Left lung (tissue), 4 donors: ENCODE measurements at regions not wholly inside any gene's neighbourhood (a gene's known extent, or its start where the extent isn't known, plus 50 kb on each side); places are given as distances from the start of the nearest gene placed in this dataset.

ENCODE experiments used
- ATAC-seq: fragments of 200-7000 bp; cut with Tn5 transposase; one replicate; pipeline ENCODE4 v1.9.1; 2020; ENCODE audit warnings: moderate library complexity
- DNase-seq, 4 donors: peaks; one replicate each; pipeline ENCODE4 v3.0.0-alpha.2; 2013 to 2020
- H3K27ac ChIP-seq, 2 donors: fragments of 200-600 bp; sonication (generic) in 1 of 2; one replicate each; pipeline versions ENCODE4 v1.5.0 to v1.8.0; 2020 to 2021
- H3K27me3 ChIP-seq, 2 donors: fragments of 200-600 bp; sonication (generic) in 1 of 2; one replicate each; pipeline versions ENCODE4 v1.5.0 to v1.8.0; 2020 to 2021
- H3K36me3 ChIP-seq, 2 donors: fragments of 200-600 bp; sonication (generic) in 1 of 2; one replicate each; pipeline versions ENCODE4 v1.5.0 to v1.8.0; 2020 to 2021
- H3K4me1 ChIP-seq, 2 donors: fragments of 200-600 bp; one replicate each; pipeline ENCODE4 v1.8.0; 2021
- H3K4me3 ChIP-seq, 2 donors: fragments of 200-600 bp; sonication (generic) in 1 of 2; one replicate each; pipeline versions ENCODE4 v1.5.0 to v1.8.0; 2020 to 2021; ENCODE audit warnings: mild to moderate bottlenecking in 1 of 2
- H3K9me3 ChIP-seq, 2 donors: fragments of 200-600 bp; sonication (generic) in 1 of 2; one replicate each; pipeline versions ENCODE4 v1.5.0 to v1.8.0; 2020 to 2021
- CTCF ChIP-seq, 2 donors: fragments of 200-600 bp; sonication (generic) in 1 of 2; IDR thresholded peaks; one replicate each; pipeline versions ENCODE4 v1.5.0 to v1.8.0; 2021; ENCODE audit warnings: antibody characterized with exemption in 2 of 2
- intact Hi-C, 2 donors: fragments of 100-400 bp; cut with DNase I; formaldehyde crosslinking; loops; one replicate each; pipeline versions ENCODE4 v1.11.2 to v1.14.2; 2022
- donor health status: DM: no; HTN: yes; CAD: no.
- donor health status: DM: no; HTN: no; CAD: no.

GRCh38 chr6:141701732-141702131 is 431.0 kb upstream of the GJE1 start:
- H3K4me3 ChIP-seq: no peak overlapping the region
- ATAC-seq (no peak), DNase-seq (no peak)
- H3K36me3 ChIP-seq: no peaks in the 10 kb centered on the region
- H3K27ac ChIP-seq: no peak overlapping the region
- H3K9me3 ChIP-seq: no peaks in the 10 kb centered on the region
- intact Hi-C loops: no loop called here
- no peaks in the 10 kb centered on the region for H3K4me1 ChIP-seq
- no peaks in the 10 kb centered on the region for H3K27me3 ChIP-seq
- TF ChIP-seq CTCF (IDR thresholded peaks at IDR 0.05): no peak

DNA sequence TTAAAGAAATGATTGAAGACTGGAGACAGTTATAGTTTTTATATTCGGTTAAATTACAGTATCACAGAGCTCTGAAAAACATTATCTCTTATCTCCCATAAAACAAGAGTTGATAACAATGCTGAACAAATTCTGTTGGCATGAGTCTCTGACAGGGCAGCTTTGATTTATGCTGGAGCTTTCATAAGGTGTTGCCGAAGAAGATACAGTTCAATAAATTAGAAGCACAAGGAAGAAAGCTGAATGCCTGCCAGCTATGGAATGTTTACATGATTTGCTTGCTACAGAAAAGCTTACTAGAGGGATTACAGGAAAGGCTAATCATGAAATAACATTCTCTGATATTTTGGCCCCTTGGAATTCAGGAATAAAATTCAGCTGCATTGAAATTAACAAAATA is 431.9 kb upstream of the GJE1 start:
- H3K27me3 ChIP-seq: no peaks in the 10 kb centered on the region
- H3K9me3 ChIP-seq: no peaks in the 10 kb centered on the region
- DNase-seq (no peak), ATAC-seq (no peak)
- no peaks in the 10 kb centered on the region for H3K36me3 ChIP-seq
- no peak overlapping the region for H3K4me3 ChIP-seq
- H3K4me1 ChIP-seq: no peaks in the 10 kb centered on the region
- no peak for TF ChIP-seq CTCF (IDR thresholded peaks at IDR 0.05)
- H3K27ac ChIP-seq: no peak overlapping the region
- intact Hi-C loops: no loop called here

DNA sequence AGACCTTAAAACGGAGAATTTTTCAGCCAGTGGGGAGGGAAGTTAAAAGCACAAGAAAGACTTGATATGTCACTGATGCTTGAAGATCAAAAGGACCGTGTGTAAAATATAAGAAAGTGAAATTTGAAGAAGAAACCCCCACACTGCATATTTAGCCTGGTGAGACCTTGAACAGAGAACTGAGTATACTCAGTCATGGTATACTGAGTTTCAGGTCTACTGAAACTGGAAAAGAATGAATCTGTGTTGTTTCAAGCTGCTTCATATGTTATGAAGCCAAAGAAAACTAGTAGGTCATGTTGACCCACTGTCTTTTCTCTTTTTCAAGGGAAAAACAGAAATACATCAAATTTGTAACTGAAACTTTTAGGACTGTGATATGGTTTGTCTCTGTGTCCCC is 443.8 kb upstream of the GJE1 start:
- intact Hi-C loops: no loop called here
- H3K27ac ChIP-seq: no peak overlapping the region
- H3K4me1 ChIP-seq: no peaks in the 10 kb centered on the region
- ATAC-seq (no peak), DNase-seq (no peak)
- TF ChIP-seq CTCF (IDR thresholded peaks at IDR 0.05): no peak
- no peaks in the 10 kb centered on the region for H3K36me3 ChIP-seq
- H3K9me3 ChIP-seq: no peaks in the 10 kb centered on the region
- H3K27me3 ChIP-seq: no peaks in the 10 kb centered on the region
- H3K4me3 ChIP-seq: no peak overlapping the region

DNA sequence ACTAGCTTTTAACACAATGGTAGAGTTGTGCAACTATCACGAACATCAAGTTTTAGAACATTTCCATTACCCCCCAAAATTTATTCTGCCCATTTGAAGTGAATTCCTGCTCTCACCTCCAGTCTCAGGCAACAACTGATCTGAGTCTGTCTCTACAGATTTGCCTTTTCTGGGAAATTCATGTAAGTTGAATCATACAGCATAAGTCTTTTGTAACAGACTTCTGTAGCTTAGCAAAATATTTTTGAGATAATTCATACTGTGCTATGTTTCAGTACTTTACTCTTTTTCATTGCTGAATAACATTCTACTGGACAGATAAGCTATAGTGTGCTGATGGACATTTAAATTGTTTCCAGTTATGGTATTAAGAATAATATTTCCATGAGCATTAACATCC is 447.3 kb upstream of the GJE1 start:
- Histone ChIP-seq H3K27me3 (no peaks in the 10 kb centered on the region), H3K4me1 (no peaks in the 10 kb centered on the region), H3K36me3 (no peaks in the 10 kb centered on the region), H3K27ac (no peak overlapping the region), H3K4me3 (no peak overlapping the region), H3K9me3 (no peaks in the 10 kb centered on the region)
- ATAC-seq (no peak), DNase-seq (no peak)
- intact Hi-C loops: no loop called here
- TF ChIP-seq CTCF (IDR thresholded peaks at IDR 0.05): no peak

DNA sequence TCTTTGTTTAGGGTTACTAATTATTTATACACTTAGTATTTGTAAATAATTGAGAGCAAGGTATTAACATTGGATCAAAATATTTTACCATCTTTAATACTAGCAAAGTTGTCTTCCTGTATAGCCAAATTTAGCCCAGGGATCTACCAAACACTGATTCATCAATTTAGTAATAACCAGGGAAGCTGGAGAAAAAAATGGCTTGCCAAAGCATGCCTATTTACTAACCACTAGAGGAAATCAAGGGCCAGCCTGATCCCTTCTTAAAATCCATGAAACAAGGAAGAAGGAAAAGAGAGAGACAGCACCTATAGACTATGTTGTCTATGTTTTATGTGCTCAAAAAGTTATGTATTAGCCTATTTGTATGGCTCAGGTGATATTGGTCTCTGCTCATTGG is 450.3 kb upstream of the GJE1 start:
- intact Hi-C loops: no loop called here
- DNase-seq: no peak
- no peak overlapping the region for H3K4me3 ChIP-seq
- H3K36me3 ChIP-seq: no peaks in the 10 kb centered on the region
- H3K27me3 ChIP-seq: no peaks in the 10 kb centered on the region
- ATAC-seq: no peak
- no peak overlapping the region for H3K27ac ChIP-seq
- no peak for TF ChIP-seq CTCF (IDR thresholded peaks at IDR 0.05)
- no peaks in the 10 kb centered on the region for H3K9me3 ChIP-seq
- no peaks in the 10 kb centered on the region for H3K4me1 ChIP-seq
